OCI-LY3 (cell line): ENCODE measurements at regions not wholly inside any gene's neighbourhood (a gene's known extent, or its start where the extent isn't known, plus 50 kb on each side); places are given as distances from the start of the nearest gene placed in this dataset.

ENCODE experiments used
- H2AFZ ChIP-seq: fragments of 200-600, 300-600 bp; shearing (Covaris generic); 2 replicates; pipeline ENCODE4 v1.6.0; 2014; ENCODE audit warnings: antibody characterized with exemption, low read depth, low read length
- H3K27ac ChIP-seq: fragments of 200-600, 300-600 bp; sonication (generic); 2 replicates; pipeline ENCODE4 v1.5.1; 2014; ENCODE audit warnings: mild to moderate bottlenecking, low read length, moderate library complexity, mixed read lengths
- H3K27me3 ChIP-seq: fragments of 200-600, 300-600 bp; sonication (generic); 2 replicates; pipeline ENCODE4 v1.6.1; 2014; ENCODE audit warnings: low read depth, low read length, mixed read lengths
- H3K36me3 ChIP-seq: fragments of 200-600, 300-600 bp; sonication (generic); replicated peaks from 2 replicates; pipeline ENCODE3; 2014; ENCODE audit warnings: low read depth, low read length, mixed read lengths
- H3K4me1 ChIP-seq: fragments of 300-600, 200-600 bp; sonication (generic); 2 replicates; pipeline ENCODE4 v1.6.1; 2014; ENCODE audit warnings: low read length, mixed read lengths
- H3K4me2 ChIP-seq: fragments of 200-600, 300-600 bp; sonication (generic); 2 replicates; pipeline ENCODE4 v1.6.1; 2014; ENCODE audit warnings: low read length, mixed read lengths
- H3K4me3 ChIP-seq: fragments of 300-600, 200-600 bp; sonication (generic); 2 replicates; pipeline ENCODE4 v1.5.1; 2014; ENCODE audit warnings: antibody characterized with exemption, mild to moderate bottlenecking, low read length, moderate library complexity
- H3K79me2 ChIP-seq: fragments of 300-600, 200-600 bp; shearing (Covaris generic); 2 replicates; pipeline ENCODE4 v1.6.1; 2014; ENCODE audit warnings: mild to moderate bottlenecking, low read length, mixed read lengths
- H3K9ac ChIP-seq: fragments of 300-600, 200-600 bp; shearing (Covaris generic); 2 replicates; pipeline ENCODE4 v1.6.0; 2014; ENCODE audit warnings: mild to moderate bottlenecking, low read length, moderate library complexity
- H3K9me3 ChIP-seq: fragments of 200-600, 300-600 bp; shearing (Covaris generic); 2 replicates; pipeline ENCODE4 v1.6.1; 2014; ENCODE audit warnings: low read length, mixed read lengths; ENCODE audit not compliant: insufficient read depth
- H4K20me1 ChIP-seq: fragments of 200-600, 300-600 bp; sonication (generic); 2 replicates; pipeline ENCODE4 v1.6.1; 2016; ENCODE audit warnings: low read length, mixed read lengths; ENCODE audit not compliant: insufficient read depth
- EZH2phosphoT487 ChIP-seq: fragments of 200-600 bp; shearing (Covaris generic); IDR thresholded peaks from 2 replicates; pipeline ENCODE4 v1.6.1; 2018; ENCODE audit warnings: antibody characterized with exemption, mixed run types, low read depth
- TF ChIP-seq, protein P1 (sequence below): fragments of 200-600, 300-600 bp; sonication (generic); IDR thresholded peaks from 2 replicates; pipeline ENCODE4 v1.5.1; 2014; ENCODE audit warnings: antibody characterized with exemption, low read length, low read depth

GRCh38 chr1:58905628-58906221 lies 121.9 kb upstream of the JUN start:
- Histone ChIP-seq H4K20me1 (no peaks in the 10 kb centered on the region), H3K79me2 (no peaks in the 10 kb centered on the region), H3K4me1 (peaks cover 7% of the 10 kb centered on the region), H3K4me2 (no peak overlapping the region), H3K9me3 (no peaks in the 10 kb centered on the region), H3K9ac (no peak overlapping the region), H3K27me3 (no peaks in the 10 kb centered on the region), H3K4me3 (no peak overlapping the region), H3K27ac (no peak overlapping the region), H3K36me3 (no peaks in the 10 kb centered on the region), H2AFZ (no peak overlapping the region)
- no peak for TF ChIP-seq EZH2phosphoT487
- TF ChIP-seq, protein P1, sequence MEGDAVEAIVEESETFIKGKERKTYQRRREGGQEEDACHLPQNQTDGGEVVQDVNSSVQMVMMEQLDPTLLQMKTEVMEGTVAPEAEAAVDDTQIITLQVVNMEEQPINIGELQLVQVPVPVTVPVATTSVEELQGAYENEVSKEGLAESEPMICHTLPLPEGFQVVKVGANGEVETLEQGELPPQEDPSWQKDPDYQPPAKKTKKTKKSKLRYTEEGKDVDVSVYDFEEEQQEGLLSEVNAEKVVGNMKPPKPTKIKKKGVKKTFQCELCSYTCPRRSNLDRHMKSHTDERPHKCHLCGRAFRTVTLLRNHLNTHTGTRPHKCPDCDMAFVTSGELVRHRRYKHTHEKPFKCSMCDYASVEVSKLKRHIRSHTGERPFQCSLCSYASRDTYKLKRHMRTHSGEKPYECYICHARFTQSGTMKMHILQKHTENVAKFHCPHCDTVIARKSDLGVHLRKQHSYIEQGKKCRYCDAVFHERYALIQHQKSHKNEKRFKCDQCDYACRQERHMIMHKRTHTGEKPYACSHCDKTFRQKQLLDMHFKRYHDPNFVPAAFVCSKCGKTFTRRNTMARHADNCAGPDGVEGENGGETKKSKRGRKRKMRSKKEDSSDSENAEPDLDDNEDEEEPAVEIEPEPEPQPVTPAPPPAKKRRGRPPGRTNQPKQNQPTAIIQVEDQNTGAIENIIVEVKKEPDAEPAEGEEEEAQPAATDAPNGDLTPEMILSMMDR, result no peak

DNA sequence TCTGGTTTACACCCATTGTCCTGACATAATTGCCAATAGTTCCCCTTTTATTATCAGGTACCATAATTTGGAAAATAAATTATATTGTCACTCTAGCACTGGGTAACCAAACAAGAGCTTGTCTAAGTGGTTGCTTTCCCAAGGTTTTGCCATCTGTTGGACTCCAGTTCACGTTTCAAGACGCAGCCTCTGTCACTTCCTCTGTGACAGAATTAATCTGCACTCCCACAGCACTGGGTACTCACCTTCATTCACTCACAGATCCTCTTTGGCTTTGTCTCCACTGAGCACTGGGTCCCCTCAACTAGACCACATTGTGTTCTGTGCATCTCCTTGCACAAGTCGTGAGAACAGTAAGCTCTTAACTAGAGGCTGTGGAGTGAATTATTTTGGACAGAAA lies 123.6 kb upstream of the JUN start:
- TF ChIP-seq, protein P1, result no peak
- TF ChIP-seq EZH2phosphoT487, result no peak
- Histone ChIP-seq H4K20me1 (no peaks in the 10 kb centered on the region), H3K9me3 (no peaks in the 10 kb centered on the region), H3K4me2 (no peak overlapping the region), H3K9ac (no peak overlapping the region), H3K27ac (no peak overlapping the region), H3K4me1 (peaks cover 7% of the 10 kb centered on the region), H3K79me2 (no peaks in the 10 kb centered on the region), H3K27me3 (no peaks in the 10 kb centered on the region), H2AFZ (no peak overlapping the region), H3K4me3 (no peak overlapping the region), H3K36me3 (no peaks in the 10 kb centered on the region)

GRCh38 chr1:58908561-58909560 lies 125.0 kb upstream of the JUN start:
- Histone ChIP-seq H3K4me1 (no peaks in the 10 kb centered on the region), H3K4me3 (no peak overlapping the region), H3K27me3 (no peaks in the 10 kb centered on the region), H3K9me3 (no peaks in the 10 kb centered on the region), H3K36me3 (no peaks in the 10 kb centered on the region), H3K79me2 (no peaks in the 10 kb centered on the region), H2AFZ (no peak overlapping the region), H3K27ac (no peak overlapping the region), H3K9ac (no peak overlapping the region), H3K4me2 (no peak overlapping the region), H4K20me1 (no peaks in the 10 kb centered on the region)
- TF ChIP-seq EZH2phosphoT487, result no peak
- TF ChIP-seq, protein P1, result no peak
